DMS114 treated with DMSO at 0.1 percent for 48 hours (cell line): ENCODE measurements at regions not wholly inside any gene's neighbourhood (a gene's known extent, or its start where the extent isn't known, plus 50 kb on each side); places are given as distances from the start of the nearest gene placed in this dataset.
"Not testable (repeated sequence)": the region's sequence is repeated elsewhere in the genome, so short reads cannot be mapped to it uniquely, and the experiment has no call there.

Experiments
- DNase-seq: peaks from one replicate; lab custom pipeline; 2025; ENCODE audit not compliant: unreplicated experiment; lab: John Stamatoyannopoulos, UW

- DNase-seq, result not testable (repeated sequence)
Observed at GRCh38 chr21:25531538-25532250, 75.6 kb downstream of the MRPL39 start.

GRCh38 chr21:25528515-25528914, 78.8 kb downstream of the MRPL39 start:
- no peak for DNase-seq

GRCh38 chr21:25518491-25518911, 88.8 kb downstream of the MRPL39 start:
- DNase-seq, result no peak

- no peak for DNase-seq
Observed at GRCh38 chr21:25515484-25516405, 91.5 kb downstream of the MRPL39 start.

GRCh38 chr21:25513810-25514209, 93.5 kb downstream of the MRPL39 start:
- no peak for DNase-seq

- DNase-seq, result no peak
Observed at GRCh38 chr21:25512095-25513081, 94.9 kb downstream of the MRPL39 start.

GRCh38 chr21:25509862-25510261, 97.4 kb downstream of the MRPL39 start:
- DNase-seq, result no peak

GRCh38 chr21:25508364-25508763, 98.9 kb downstream of the MRPL39 start:
- no peak for DNase-seq

GRCh38 chr21:25507522-25507921, 99.8 kb downstream of the MRPL39 start:
- no peak for DNase-seq

GRCh38 chr21:25506887-25507286, 100.4 kb downstream of the MRPL39 start:
- DNase-seq, result no peak

GRCh38 chr21:25506261-25506660, 101.0 kb downstream of the MRPL39 start:
- DNase-seq, result no peak

GRCh38 chr21:25503981-25504380, 103.3 kb downstream of the MRPL39 start:
- DNase-seq, result no peak

- DNase-seq, result no peak
Observed at GRCh38 chr21:25501996-25502665, 105.2 kb downstream of the MRPL39 start.

- DNase-seq, result no peak
Observed at GRCh38 chr21:25501462-25501861, 105.8 kb downstream of the MRPL39 start.

- DNase-seq, result no peak
Observed at GRCh38 chr21:25500598-25500997, 106.7 kb downstream of the MRPL39 start.

GRCh38 chr21:25496825-25497482, 110.3 kb downstream of the MRPL39 start:
- no peak for DNase-seq

GRCh38 chr21:25494804-25495203, 112.5 kb downstream of the MRPL39 start:
- DNase-seq, result no peak

- DNase-seq, result no peak
Observed at GRCh38 chr21:25493722-25494121, 113.6 kb downstream of the MRPL39 start.

GRCh38 chr21:25491267-25491666, 116.0 kb downstream of the MRPL39 start:
- DNase-seq, result no peak

- DNase-seq, result no peak
Observed at GRCh38 chr21:25490742-25491141, 116.5 kb downstream of the MRPL39 start.
